Immature natural killer cell (primary cell): ENCODE measurements at regions not wholly inside any gene's neighbourhood (a gene's known extent, or its start where the extent isn't known, plus 50 kb on each side); places are given as distances from the start of the nearest gene placed in this dataset.
A peak's percentile ranks its signal among the peaks of the same experiment; 100 is the strongest.
"Not testable (repeated sequence)": the region's sequence is repeated elsewhere in the genome, so short reads cannot be mapped to it uniquely, and the experiment has no call there.

Source experiments
- DNase-seq, 3 donors: peaks; one replicate each; pipeline ENCODE4 v3.0.0; 2022; ENCODE audit warnings: mixed read lengths in 1 of 3
- H3K27ac Mint-ChIP-seq, 6 donors: one replicate each; pipeline ENCODE4 v1.8.0; 2020; ENCODE audit warnings: mixed read lengths in 6 of 6, mild to moderate bottlenecking in 5 of 6, inconsistent platforms in 4 of 6, moderate library complexity in 3 of 6
- H3K27me3 Mint-ChIP-seq, 3 donors: one replicate each; pipeline ENCODE4 v1.8.0; 2020 to 2021; ENCODE audit warnings: low read depth in 3 of 3, mild to moderate bottlenecking in 3 of 3, mixed read lengths in 3 of 3, moderate library complexity in 3 of 3, inconsistent platforms in 1 of 3
- H3K36me3 Mint-ChIP-seq, 3 donors: one replicate each; pipeline ENCODE4 v1.8.0; 2020; ENCODE audit warnings: mixed read lengths in 3 of 3, inconsistent platforms in 2 of 3, mild to moderate bottlenecking in 2 of 3
- H3K4me1 Mint-ChIP-seq, 2 donors: one replicate each; pipeline ENCODE4 v1.8.0; 2020; ENCODE audit warnings: inconsistent platforms in 2 of 2, mild to moderate bottlenecking in 2 of 2, mixed read lengths in 2 of 2, moderate library complexity in 1 of 2
- H3K4me3 Mint-ChIP-seq, 5 donors: one replicate each; pipeline ENCODE4 v1.8.0; 2020; ENCODE audit warnings: mild to moderate bottlenecking in 5 of 5, mixed read lengths in 5 of 5, inconsistent platforms in 3 of 5, moderate library complexity in 3 of 5
- H3K9me3 Mint-ChIP-seq, 6 donors: one replicate each; pipeline ENCODE4 v1.8.0; 2020; ENCODE audit warnings: mild to moderate bottlenecking in 6 of 6, mixed read lengths in 6 of 6, inconsistent platforms in 4 of 6, moderate library complexity in 3 of 6

DNA sequence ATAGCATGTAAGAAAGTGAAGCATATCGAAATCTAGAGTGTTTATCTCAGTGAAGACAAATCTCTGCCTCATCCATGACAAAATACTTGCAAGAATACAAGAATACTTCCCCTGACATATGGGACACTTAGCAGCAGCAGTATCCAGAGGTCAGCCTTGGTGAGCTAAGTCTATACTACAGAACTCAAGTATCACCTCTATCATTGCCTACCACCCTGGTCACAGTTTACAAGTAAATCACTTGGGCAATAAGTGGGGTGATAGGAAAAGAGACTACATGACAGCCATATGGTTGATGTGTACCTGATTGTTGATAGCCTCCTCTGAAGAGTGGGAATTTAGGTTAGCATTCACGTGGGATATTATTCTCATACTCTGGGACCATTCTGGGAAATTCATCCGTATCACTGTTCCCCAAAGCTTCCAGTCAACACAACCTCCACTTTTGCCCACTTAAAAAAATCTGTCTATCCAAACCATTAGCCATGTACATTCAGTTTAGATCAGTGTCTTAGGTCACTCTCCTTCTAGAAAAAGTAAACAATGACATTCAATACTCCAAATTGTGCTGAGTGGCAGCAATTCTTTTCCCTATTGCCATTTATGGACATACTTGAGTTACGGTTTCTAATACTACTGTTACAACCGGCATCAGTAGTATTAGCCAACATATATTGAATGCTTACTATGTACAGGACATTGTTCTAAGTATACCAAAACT is 118.2 kb upstream of the PRSS16 start:
- H3K4me3 Mint-ChIP-seq = no peak overlapping the region
- no peak overlapping the region for H3K27ac Mint-ChIP-seq
- no peaks in the 10 kb centered on the region for H3K36me3 Mint-ChIP-seq
- no peak for DNase-seq
- no peaks in the 10 kb centered on the region for H3K9me3 Mint-ChIP-seq
- peaks cover 0 to 4% (median 0%) of the 10 kb centered on the region in 3 donors for H3K27me3 Mint-ChIP-seq
- H3K4me1 Mint-ChIP-seq = peaks cover 14 to 18% of the 10 kb centered on the region in 2 donors

DNA sequence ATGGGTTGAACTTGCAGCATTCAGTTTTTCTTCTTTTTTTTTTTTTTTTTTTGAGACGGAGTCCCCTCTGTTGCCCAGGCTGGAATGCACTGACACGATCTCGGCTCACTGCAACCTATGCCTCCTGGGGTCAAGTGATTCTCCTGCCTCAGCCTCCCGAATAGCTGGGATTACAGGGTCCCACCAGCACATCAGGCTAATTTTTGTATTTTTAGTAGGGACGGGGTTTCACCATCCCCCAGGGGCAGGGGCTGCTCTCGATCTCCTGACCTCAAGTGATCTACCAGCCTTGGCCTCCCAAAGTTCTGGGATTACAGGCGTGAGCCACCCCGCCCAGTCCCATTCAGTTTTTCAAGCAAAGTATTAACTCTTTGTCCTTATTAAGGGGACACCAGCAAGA is 117.6 kb upstream of the PRSS16 start:
- Mint-ChIP-seq H3K27me3 (peaks cover 0 to 4% (median 0%) of the 10 kb centered on the region in 3 donors), H3K27ac (no peak overlapping the region), H3K4me1 (peaks cover 14 to 18% of the 10 kb centered on the region in 2 donors), H3K36me3 (no peaks in the 10 kb centered on the region), H3K9me3 (no peaks in the 10 kb centered on the region), H3K4me3 (no peak overlapping the region)
- no peak for DNase-seq

GRCh38 chr6:27130668-27131428 is 116.7 kb upstream of the PRSS16 start:
- Mint-ChIP-seq H3K36me3 (no peaks in the 10 kb centered on the region), H3K27ac (peak overlapping the region in 3 of 6 donors; percentile 40 to 71 (median 48)), H3K27me3 (peaks cover 0 to 4% (median 0%) of the 10 kb centered on the region in 3 donors), H3K9me3 (no peaks in the 10 kb centered on the region), H3K4me1 (peaks cover 14 to 23% of the 10 kb centered on the region in 2 donors), H3K4me3 (peak overlapping the region in 2 of 5 donors; percentile 27 to 29)
- DNase-seq = peak in 1 of 3 donors; percentile 10

- H3K36me3 Mint-ChIP-seq, DNase-seq, H3K27me3 Mint-ChIP-seq, H3K4me3 Mint-ChIP-seq, H3K9me3 Mint-ChIP-seq, H3K27ac Mint-ChIP-seq: not testable (repeated sequence)
- peaks cover 4 to 10% of the 10 kb centered on the region in 2 donors for H3K4me1 Mint-ChIP-seq
Observed at GRCh38 chr6:27132282-27132531, 115.3 kb upstream of the PRSS16 start.

GRCh38 chr6:27132532-27133280 is 114.8 kb upstream of the PRSS16 start:
- no peak overlapping the region for H3K27ac Mint-ChIP-seq
- no peak overlapping the region for H3K4me3 Mint-ChIP-seq
- peaks cover 0 to 4% (median 0%) of the 10 kb centered on the region in 3 donors for H3K27me3 Mint-ChIP-seq
- H3K9me3 Mint-ChIP-seq = no peaks in the 10 kb centered on the region
- peaks cover 0 to 5% of the 10 kb centered on the region in 2 donors for H3K4me1 Mint-ChIP-seq
- no peaks in the 10 kb centered on the region for H3K36me3 Mint-ChIP-seq
- peak; percentile 96 to 98 (median 97) for DNase-seq

- Mint-ChIP-seq H3K36me3 (no peaks in the 10 kb centered on the region), H3K4me3 (no peak overlapping the region), H3K4me1 (peaks cover 6 to 12% of the 10 kb centered on the region in 2 donors), H3K27ac (no peak overlapping the region), H3K9me3 (no peaks in the 10 kb centered on the region), H3K27me3 (peaks cover 1 to 4% (median 2%) of the 10 kb centered on the region in 3 donors)
- peak; percentile 56 to 70 (median 64) for DNase-seq
Observed at GRCh38 chr6:27133281-27134227, 113.9 kb upstream of the PRSS16 start.

GRCh38 chr6:27135087-27135657 is 112.3 kb upstream of the PRSS16 start:
- Mint-ChIP-seq H3K4me1 (peaks cover 22 to 28% of the 10 kb centered on the region in 2 donors), H3K27ac (peak overlapping the region in 3 of 6 donors; percentile 24 to 86 (median 37)), H3K27me3 (peaks cover 6 to 15% (median 10%) of the 10 kb centered on the region in 3 donors), H3K9me3 (no peaks in the 10 kb centered on the region), H3K36me3 (no peaks in the 10 kb centered on the region), H3K4me3 (no peak overlapping the region)
- DNase-seq = no peak

DNA sequence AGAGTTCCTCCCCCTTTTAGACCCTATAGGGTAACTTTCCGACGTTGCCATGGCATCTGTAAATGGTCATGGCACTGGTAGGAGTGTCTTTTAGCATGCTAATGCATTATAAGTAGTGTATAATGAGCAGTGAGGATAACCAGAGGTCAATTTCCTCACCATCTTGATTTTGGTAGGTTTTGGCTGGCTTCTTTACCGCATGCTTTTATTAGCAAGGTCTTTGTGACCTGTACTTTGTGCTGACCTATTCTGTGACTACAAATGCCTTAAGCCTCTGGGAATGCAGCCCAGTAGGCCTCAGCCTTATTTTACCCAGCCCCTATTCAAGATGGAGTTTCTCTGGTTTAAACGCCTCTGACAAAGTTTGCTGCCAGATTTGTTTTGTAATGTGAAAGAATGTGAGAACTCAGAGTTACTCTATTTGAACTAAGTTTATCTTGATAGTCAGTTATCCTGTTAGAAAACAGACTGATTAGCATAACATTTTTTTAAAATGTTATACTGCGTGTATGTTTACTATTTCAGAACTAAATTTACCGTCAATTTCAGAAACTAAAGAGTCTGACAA is 111.3 kb upstream of the PRSS16 start:
- Mint-ChIP-seq H3K9me3 (no peaks in the 10 kb centered on the region), H3K27me3 (peaks cover 6 to 15% (median 10%) of the 10 kb centered on the region in 3 donors), H3K27ac (no peak overlapping the region)

GRCh38 chr6:27136978-27137814 is 110.3 kb upstream of the PRSS16 start:
- no peak for DNase-seq
- peak overlapping the region in 1 of 6 donors; percentile 49 for H3K27ac Mint-ChIP-seq
- H3K9me3 Mint-ChIP-seq = no peaks in the 10 kb centered on the region
- H3K4me3 Mint-ChIP-seq = no peak overlapping the region
- H3K27me3 Mint-ChIP-seq = peaks cover 6 to 15% (median 10%) of the 10 kb centered on the region in 3 donors
- peaks cover 0 to 4% (median 0%) of the 10 kb centered on the region in 3 donors for H3K36me3 Mint-ChIP-seq
- H3K4me1 Mint-ChIP-seq = peaks cover 37 to 46% of the 10 kb centered on the region in 2 donors

More for the DNA sequence above, 111.3 kb upstream of the PRSS16 start:
- H3K36me3 Mint-ChIP-seq = no peaks in the 10 kb centered on the region
- DNase-seq = no peak
- H3K4me1 Mint-ChIP-seq = peaks cover 30 to 38% of the 10 kb centered on the region in 2 donors
- H3K4me3 Mint-ChIP-seq = no peak overlapping the region

- no peak for DNase-seq
- Mint-ChIP-seq H3K9me3 (no peaks in the 10 kb centered on the region), H3K36me3 (peaks cover 0 to 4% (median 2%) of the 10 kb centered on the region in 3 donors), H3K27ac (peak overlapping the region; percentile 96 to 99 (median 97)), H3K4me3 (peak overlapping the region; percentile 93 to 98 (median 98)), H3K27me3 (peaks cover 6 to 15% (median 10%) of the 10 kb centered on the region in 3 donors), H3K4me1 (peaks cover 38 to 46% of the 10 kb centered on the region in 2 donors)
Observed at GRCh38 chr6:27138406-27138805, 109.1 kb upstream of the PRSS16 start.

DNA sequence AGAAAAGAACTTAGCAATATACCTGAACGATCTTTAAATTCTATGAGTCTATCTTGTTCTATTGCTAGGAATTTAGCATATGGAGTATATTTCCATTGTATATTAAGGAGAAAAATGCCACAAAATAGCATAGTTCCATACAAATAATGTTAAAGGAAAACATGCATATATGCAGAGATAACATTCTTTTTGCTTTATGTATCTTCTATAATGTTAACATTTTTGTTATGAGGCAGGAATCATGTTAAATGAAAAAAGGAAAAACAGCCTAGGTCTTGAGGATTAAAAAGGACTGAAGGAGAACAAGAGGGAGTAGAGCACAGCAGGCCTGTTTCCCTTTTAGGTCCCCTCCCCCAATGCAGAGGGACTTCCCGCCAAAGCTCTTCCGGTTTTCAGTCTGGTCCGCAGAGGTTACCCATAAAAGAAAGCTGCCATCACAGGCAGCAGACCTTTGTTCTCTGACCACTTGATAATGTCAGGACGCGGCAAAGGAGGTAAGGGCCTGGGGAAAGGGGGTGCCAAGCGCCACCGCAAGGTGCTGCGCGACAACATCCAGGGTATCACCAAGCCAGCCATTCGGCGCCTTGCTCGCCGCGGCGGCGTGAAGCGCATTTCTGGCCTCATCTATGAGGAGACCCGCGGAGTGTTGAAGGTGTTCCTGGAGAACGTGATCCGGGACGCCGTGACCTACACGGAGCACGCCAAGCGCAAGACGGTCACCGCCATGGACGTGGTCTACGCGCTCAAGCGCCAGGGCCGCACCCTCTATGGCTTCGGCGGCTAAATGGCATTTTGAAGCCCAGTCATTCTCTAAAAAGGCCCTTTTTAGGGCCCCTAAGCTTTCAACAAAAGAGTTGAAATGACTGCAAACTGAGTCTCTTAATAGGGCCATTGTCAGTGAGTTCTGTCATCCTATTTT is 108.4 kb upstream of the PRSS16 start:
- H3K27ac Mint-ChIP-seq = peak overlapping the region; percentile 96 to 99 (median 97)
- H3K36me3 Mint-ChIP-seq = peaks cover 0 to 4% (median 3%) of the 10 kb centered on the region in 3 donors
- no peaks in the 10 kb centered on the region for H3K9me3 Mint-ChIP-seq
- H3K4me1 Mint-ChIP-seq = peaks cover 40 to 46% of the 10 kb centered on the region in 2 donors
- peak; percentile 74 to 79 (median 76) for DNase-seq
- H3K4me3 Mint-ChIP-seq = peak overlapping the region; percentile 93 to 98 (median 98)
- H3K27me3 Mint-ChIP-seq = peaks cover 6 to 15% (median 6%) of the 10 kb centered on the region in 3 donors
